Stomach (tissue), 8 donors: ENCODE measurements at regions not wholly inside any gene's neighbourhood (a gene's known extent, or its start where the extent isn't known, plus 50 kb on each side); places are given as distances from the start of the nearest gene placed in this dataset.

Experiments
- DNase-seq, 2 donors: peaks; one replicate each; pipeline versions ENCODE4 v3.0.0 to v3.0.0-alpha.2; 2013 to 2019
- H3K27ac ChIP-seq, 5 donors: fragments of 200-600 bp in 4 of 5; sonication (generic) in 4 of 5; one replicate each; pipeline ENCODE4 v1.5.1; 2013 to 2019; ENCODE audit warnings: mild to moderate bottlenecking in 1 of 5, moderate library complexity in 1 of 5
- H3K27me3 ChIP-seq, 3 donors: fragments of 200-600 bp; sonication (generic); one replicate each; pipeline ENCODE4 v1.5.1; 2017 to 2019; ENCODE audit warnings: mixed run types in 1 of 3
- H3K36me3 ChIP-seq, 4 donors: fragments of 200-600 bp; sonication (generic); 1 replicate in 3 of 4; 2 replicates in 1 of 4; pipeline ENCODE4 v1.5.1; 2016 to 2019
- H3K4me1 ChIP-seq, 4 donors: fragments of 200-600 bp; sonication (generic); one replicate each; pipeline ENCODE4 v1.5.1; 2016 to 2019
- H3K4me3 ChIP-seq, 4 donors: fragments of 200-600 bp; sonication (generic) in 3 of 4; one replicate each; pipeline ENCODE4 v1.5.1; 2016 to 2019; ENCODE audit warnings: mild to moderate bottlenecking in 1 of 4
- H3K9me3 ChIP-seq, 4 donors: fragments of 200-600 bp; sonication (generic); one replicate each; pipeline ENCODE4 v1.5.1; 2016 to 2019
- EP300 ChIP-seq: sonication (generic); formaldehyde crosslinking; IDR thresholded peaks from one replicate; pipeline ENCODE4 v1.6.1; 2017; ENCODE audit warnings: antibody characterized with exemption
- POLR2A ChIP-seq, 4 donors: fragments of 450-650 bp; IDR thresholded peaks; one replicate each; pipeline ENCODE4 v1.6.1; 2016; ENCODE audit warnings: antibody characterized with exemption in 4 of 4, control low read depth in 2 of 4, mild to moderate bottlenecking in 1 of 4, moderate library complexity in 1 of 4
- POLR2AphosphoS5 ChIP-seq, 3 donors: sonication (generic); formaldehyde crosslinking; IDR thresholded peaks; one replicate each; pipeline ENCODE4 v1.6.1; 2016; ENCODE audit warnings: antibody characterized with exemption in 3 of 3
- WGBS, 5 donors: extraction: QIAGEN DNeasy Blood & Tissue Kit in 3 of 5; methylation state at CpG; one replicate each; pipeline versions ENCODE4 v1.1.5 to v1.1.7; 2013 to 2018; 5-methylcytosine and 5-hydroxymethylcytosine counted together
- intact Hi-C: fragments of 100-400 bp; cut with DNase I; formaldehyde crosslinking; loops from one replicate; pipeline ENCODE4 v1.15.1; 2023; ENCODE audit warnings: low total_unique reads
- TF ChIP-seq, protein P1 (sequence below), 7 experiments: fragments of 450-650 bp in 4 of 7; fragments of 200-600 bp in 3 of 7; sonication (generic) in 3 of 7; IDR thresholded peaks; one replicate each; pipeline ENCODE4 v1.5.1; 2016 to 2019; ENCODE audit warnings: antibody characterized with exemption in 7 of 7, control low read depth in 2 of 7, mild to moderate bottlenecking in 1 of 7
- donor health status: healthy with polysubstance abuse.
- donor health status: Bipolar disorder and iron deficiency.
- donor health status: healthy.

DNA sequence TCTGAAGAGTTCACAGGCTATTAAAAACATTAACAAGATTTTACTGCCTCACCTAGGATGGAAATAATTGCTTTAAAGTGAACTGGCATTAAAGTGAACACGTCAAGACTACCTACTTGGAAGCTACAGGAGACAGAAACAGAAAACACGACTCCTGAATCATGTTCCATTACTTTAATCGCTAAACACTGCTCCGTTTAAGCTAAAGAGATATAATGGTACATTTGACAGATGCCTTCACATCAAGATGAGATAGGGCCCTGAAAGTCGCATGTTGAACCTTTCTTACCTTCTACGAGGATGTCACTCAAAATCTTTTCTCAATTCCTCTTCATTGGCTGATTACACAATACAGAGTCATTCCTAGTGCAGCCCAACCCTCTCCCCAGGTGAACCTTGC, 206.3 kb upstream of the GATB start:
- 73 to 77% (median 75%) methylated on average over 6 of the region's 6 CpGs for WGBS, 5 donors
- no peak for TF ChIP-seq POLR2A (IDR thresholded peaks at IDR 0.05)
- TF ChIP-seq, protein P1, sequence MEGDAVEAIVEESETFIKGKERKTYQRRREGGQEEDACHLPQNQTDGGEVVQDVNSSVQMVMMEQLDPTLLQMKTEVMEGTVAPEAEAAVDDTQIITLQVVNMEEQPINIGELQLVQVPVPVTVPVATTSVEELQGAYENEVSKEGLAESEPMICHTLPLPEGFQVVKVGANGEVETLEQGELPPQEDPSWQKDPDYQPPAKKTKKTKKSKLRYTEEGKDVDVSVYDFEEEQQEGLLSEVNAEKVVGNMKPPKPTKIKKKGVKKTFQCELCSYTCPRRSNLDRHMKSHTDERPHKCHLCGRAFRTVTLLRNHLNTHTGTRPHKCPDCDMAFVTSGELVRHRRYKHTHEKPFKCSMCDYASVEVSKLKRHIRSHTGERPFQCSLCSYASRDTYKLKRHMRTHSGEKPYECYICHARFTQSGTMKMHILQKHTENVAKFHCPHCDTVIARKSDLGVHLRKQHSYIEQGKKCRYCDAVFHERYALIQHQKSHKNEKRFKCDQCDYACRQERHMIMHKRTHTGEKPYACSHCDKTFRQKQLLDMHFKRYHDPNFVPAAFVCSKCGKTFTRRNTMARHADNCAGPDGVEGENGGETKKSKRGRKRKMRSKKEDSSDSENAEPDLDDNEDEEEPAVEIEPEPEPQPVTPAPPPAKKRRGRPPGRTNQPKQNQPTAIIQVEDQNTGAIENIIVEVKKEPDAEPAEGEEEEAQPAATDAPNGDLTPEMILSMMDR (IDR thresholded peaks at IDR 0.05): no peak
- TF ChIP-seq EP300: no peak
- no peak for TF ChIP-seq POLR2AphosphoS5 (IDR thresholded peaks at IDR 0.05)
- Histone ChIP-seq H3K27me3 (no peaks in the 10 kb centered on the region), H3K4me3 (no peak overlapping the region), H3K9me3 (no peaks in the 10 kb centered on the region), H3K4me1 (no peaks in the 10 kb centered on the region), H3K36me3 (no peaks in the 10 kb centered on the region), H3K27ac (no peak overlapping the region)
- no peak for DNase-seq
- intact Hi-C loops: no loop called here

DNA sequence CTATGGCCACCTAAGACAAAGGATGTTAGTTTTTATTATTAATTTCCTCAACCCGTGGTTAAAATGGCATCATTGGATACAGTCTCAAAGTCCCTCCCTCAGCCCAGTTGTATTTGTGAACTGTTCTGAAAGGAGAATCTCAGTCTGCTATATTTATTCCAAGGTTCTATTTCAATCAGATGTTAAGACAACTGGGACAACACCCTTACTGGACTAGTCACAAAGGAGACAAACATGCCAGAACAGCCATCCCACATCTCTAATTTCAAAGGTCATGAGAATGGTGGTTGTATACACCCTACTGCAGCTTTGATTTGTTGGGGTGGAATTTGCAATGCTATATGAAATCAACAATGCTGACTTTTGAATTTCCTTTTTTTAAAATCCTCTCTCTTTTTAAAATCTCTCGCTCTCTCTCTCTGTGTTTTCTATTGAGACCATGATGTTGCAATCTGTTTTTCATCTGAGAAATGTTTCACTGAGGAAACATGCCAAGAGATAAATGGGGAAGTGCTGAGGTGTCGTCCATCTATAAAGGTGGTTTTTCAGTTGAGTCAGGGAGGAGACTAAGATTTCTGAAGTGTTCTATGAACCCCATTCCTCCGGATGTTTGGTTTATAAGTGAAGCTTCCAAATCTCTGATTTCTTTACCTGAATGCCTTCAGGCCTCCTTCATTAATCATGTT, 201.5 kb upstream of the GATB start:
- 72 to 85% (median 81%) methylated on average over 4 of the region's 4 CpGs for WGBS, 5 donors

DNA sequence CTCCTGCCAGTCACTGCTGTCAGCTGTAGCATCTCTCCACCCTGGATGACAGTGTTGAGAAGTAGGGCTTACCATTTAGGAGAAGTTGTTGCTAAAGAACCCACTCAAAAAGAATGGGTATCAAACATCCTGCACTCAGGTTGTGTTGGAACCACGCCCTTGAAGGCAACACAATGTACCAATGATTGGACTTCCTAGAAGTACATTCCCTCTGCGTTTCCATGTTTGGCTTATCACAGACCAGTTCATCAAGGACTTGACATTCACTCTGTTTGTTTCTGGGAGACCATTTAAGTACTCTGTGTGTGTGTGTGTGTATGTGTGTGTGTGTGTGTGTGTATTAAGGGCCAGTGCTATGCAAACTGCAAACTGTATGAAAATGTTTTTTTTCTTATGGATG, 200.6 kb upstream of the GATB start:
- no peaks in the 10 kb centered on the region for H3K27me3 ChIP-seq
- TF ChIP-seq POLR2AphosphoS5 (IDR thresholded peaks at IDR 0.05) (no peak), EP300 (no peak), POLR2A (IDR thresholded peaks at IDR 0.05) (no peak)
- TF ChIP-seq, protein P1 (IDR thresholded peaks at IDR 0.05): no peak
- H3K4me1 ChIP-seq: peaks cover 0 to 7% (median 0%) of the 10 kb centered on the region in 4 donors
- H3K9me3 ChIP-seq: no peaks in the 10 kb centered on the region
- DNase-seq: peak in 1 of 2 donors; percentile 30
- no peak overlapping the region for H3K4me3 ChIP-seq
- WGBS, 5 donors: 33 to 56% (median 45%) methylated on average over 2 of the region's 2 CpGs
- H3K36me3 ChIP-seq: no peaks in the 10 kb centered on the region
- no peak overlapping the region for H3K27ac ChIP-seq
- intact Hi-C loops: no loop called here

More for the DNA sequence above, 201.5 kb upstream of the GATB start:
- peaks cover 0 to 7% (median 0%) of the 10 kb centered on the region in 4 donors for H3K4me1 ChIP-seq
- H3K27me3 ChIP-seq: no peaks in the 10 kb centered on the region
- no peaks in the 10 kb centered on the region for H3K36me3 ChIP-seq
- intact Hi-C loops: no loop called here
- no peak overlapping the region for H3K27ac ChIP-seq
- no peaks in the 10 kb centered on the region for H3K9me3 ChIP-seq
- no peak overlapping the region for H3K4me3 ChIP-seq
- no peak for DNase-seq
- TF ChIP-seq EP300 (no peak), POLR2AphosphoS5 (IDR thresholded peaks at IDR 0.05) (no peak), POLR2A (IDR thresholded peaks at IDR 0.05) (no peak)
- TF ChIP-seq, protein P1 (IDR thresholded peaks at IDR 0.05): no peak

DNA sequence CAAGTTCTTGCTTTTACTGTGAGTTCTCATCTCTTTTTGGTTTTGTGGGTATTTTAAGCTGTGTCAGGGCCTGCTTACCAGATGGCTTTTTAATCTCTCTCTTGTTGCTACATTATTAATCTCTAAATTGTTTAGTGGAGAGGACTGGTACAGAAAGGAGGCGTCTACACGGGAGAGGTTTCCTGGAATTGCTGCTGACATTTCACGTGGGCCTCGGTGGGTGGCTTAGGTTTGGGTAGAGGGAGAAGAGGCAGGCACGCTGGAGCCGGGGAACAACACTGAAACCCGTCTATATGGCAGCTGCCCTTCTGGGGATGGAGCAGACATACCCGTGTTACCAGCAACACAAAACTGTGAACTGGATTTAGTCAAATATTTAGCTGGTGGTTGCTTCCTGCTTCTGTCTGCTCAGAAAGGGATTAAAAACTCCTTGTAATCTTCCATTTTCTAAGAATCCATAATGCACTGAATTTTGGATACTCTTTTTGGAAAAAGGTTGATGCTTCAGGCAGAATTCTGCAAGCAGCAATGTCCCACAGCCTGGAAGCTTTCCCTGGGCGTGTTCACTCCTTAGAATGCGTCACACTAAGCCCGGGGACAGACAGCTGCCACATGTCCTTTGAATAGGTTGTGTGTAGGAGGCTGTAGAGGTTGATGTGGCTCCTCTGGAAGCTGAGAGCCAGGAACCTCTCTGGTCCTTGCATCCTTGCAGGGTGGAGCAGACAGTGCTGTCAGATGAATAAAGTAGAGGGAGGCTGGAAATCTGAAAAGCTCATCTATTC, 199.8 kb upstream of the GATB start:
- WGBS, 5 donors: 55 to 72% (median 63%) methylated on average over 11 of the region's 11 CpGs
- peaks cover 0 to 7% (median 0%) of the 10 kb centered on the region in 4 donors for H3K4me1 ChIP-seq
- DNase-seq: no peak
- H3K4me3 ChIP-seq: no peak overlapping the region
- no peaks in the 10 kb centered on the region for H3K9me3 ChIP-seq
- intact Hi-C loops: no loop called here
- H3K27me3 ChIP-seq: no peaks in the 10 kb centered on the region
- H3K36me3 ChIP-seq: no peaks in the 10 kb centered on the region
- TF ChIP-seq POLR2A (IDR thresholded peaks at IDR 0.05) (no peak), POLR2AphosphoS5 (IDR thresholded peaks at IDR 0.05) (no peak), EP300 (no peak)
- TF ChIP-seq, protein P1 (IDR thresholded peaks at IDR 0.05): no peak
- no peak overlapping the region for H3K27ac ChIP-seq
